NCI-H460 (cell line): ENCODE measurements at regions not wholly inside any gene's neighbourhood (a gene's known extent, or its start where the extent isn't known, plus 50 kb on each side); places are given as distances from the start of the nearest gene placed in this dataset.

Experiments used
- small RNA-seq, 2 experiments: library from RNA; depleted of rRNA; stranded (forward); fragments of <200 nt; gene quantifications; one replicate each; pipeline ENCODE3, GENCODE V24; 2014

Small RNA genes lying in the stretch of these regions (small RNA-seq; reads per million reads assigned to genes)
- gene RNA5SP44 = 0 reads per million in 2 experiments
- 0 reads per million in 2 experiments for gene RNU6-608P
